PC-9 (cell line): ENCODE measurements at regions not wholly inside any gene's neighbourhood (a gene's known extent, or its start where the extent isn't known, plus 50 kb on each side); places are given as distances from the start of the nearest gene placed in this dataset.

Experiments used
- EZH2 ChIP-seq: fragments of 200-600 bp; sonication (generic); IDR thresholded peaks from 2 replicates; pipeline ENCODE4 v1.8.0; 2017; ENCODE audit warnings: antibody characterized with exemption, low read depth
- TF ChIP-seq, protein P1 (sequence below): fragments of 200-600 bp; sonication (generic); conservative IDR thresholded peaks from 2 replicates; pipeline ENCODE4 v1.6.1; 2017; ENCODE audit warnings: mixed run types, antibody characterized with exemption, mild to moderate bottlenecking, moderate library complexity

GRCh38 chr18:61096226-61096625, 237.0 kb upstream of the CDH20 start:
- TF ChIP-seq, protein P1, sequence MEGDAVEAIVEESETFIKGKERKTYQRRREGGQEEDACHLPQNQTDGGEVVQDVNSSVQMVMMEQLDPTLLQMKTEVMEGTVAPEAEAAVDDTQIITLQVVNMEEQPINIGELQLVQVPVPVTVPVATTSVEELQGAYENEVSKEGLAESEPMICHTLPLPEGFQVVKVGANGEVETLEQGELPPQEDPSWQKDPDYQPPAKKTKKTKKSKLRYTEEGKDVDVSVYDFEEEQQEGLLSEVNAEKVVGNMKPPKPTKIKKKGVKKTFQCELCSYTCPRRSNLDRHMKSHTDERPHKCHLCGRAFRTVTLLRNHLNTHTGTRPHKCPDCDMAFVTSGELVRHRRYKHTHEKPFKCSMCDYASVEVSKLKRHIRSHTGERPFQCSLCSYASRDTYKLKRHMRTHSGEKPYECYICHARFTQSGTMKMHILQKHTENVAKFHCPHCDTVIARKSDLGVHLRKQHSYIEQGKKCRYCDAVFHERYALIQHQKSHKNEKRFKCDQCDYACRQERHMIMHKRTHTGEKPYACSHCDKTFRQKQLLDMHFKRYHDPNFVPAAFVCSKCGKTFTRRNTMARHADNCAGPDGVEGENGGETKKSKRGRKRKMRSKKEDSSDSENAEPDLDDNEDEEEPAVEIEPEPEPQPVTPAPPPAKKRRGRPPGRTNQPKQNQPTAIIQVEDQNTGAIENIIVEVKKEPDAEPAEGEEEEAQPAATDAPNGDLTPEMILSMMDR: no peak
- no peak for TF ChIP-seq EZH2
